ENCODE measurements at regions not wholly inside any gene's neighbourhood (a gene's known extent, or its start where the extent isn't known, plus 50 kb on each side); places are given as distances from the start of the nearest gene placed in this dataset.

- Histone ChIP-seq H3K4me1 (ENCODE audit: control insufficient read depth, extremely low read depth, insufficient read depth, low read length) (no peaks in the 10 kb centered on the region), H4K20me1 (replicated peaks; ENCODE audit: control insufficient read depth, extremely low read depth, insufficient read depth, low read length) (no peaks in the 10 kb centered on the region), H3K27me3 (ENCODE audit: control insufficient read depth in 2 of 2, insufficient read depth in 2 of 2, low read length in 2 of 2) (no peaks in the 10 kb centered on the region), H3K4me2 (ENCODE audit: insufficient read depth, low read length) (no peak overlapping the region), H3K36me3 (ENCODE audit: control insufficient read depth in 2 of 2, extremely low read depth in 1 of 2, insufficient read depth in 2 of 2, low read length in 2 of 2) (no peaks in the 10 kb centered on the region), H3K4me3 (replicated peaks in 1 of 3; ENCODE audit: insufficient read depth in 1 of 3, low read depth in 1 of 3, low read length in 3 of 3) (no peak overlapping the region), H3K9me1 (replicated peaks; ENCODE audit: control insufficient read depth, extremely low read depth, insufficient read depth, low read length) (no peaks in the 10 kb centered on the region), H2AFZ (ENCODE audit: low read depth, low read length) (no peak overlapping the region), H3K27ac (ENCODE audit: insufficient read depth, low read depth, low read length) (no peak overlapping the region), H3K79me2 (ENCODE audit: control insufficient read depth, insufficient read depth, low read length) (no peaks in the 10 kb centered on the region), H3K9ac (replicated peaks; ENCODE audit: extremely low read depth, insufficient read depth, low read length) (no peak overlapping the region), H3K9me3 (replicated peaks; ENCODE audit: control insufficient read depth, insufficient read depth, low read length) (no peaks in the 10 kb centered on the region)
- FAIRE-seq (no peak), DNase-seq (ENCODE audit: low read depth, low spot score) (no peak)
- CTCF ChIA-PET: no interaction called here
- no TSS peak for BruUV-seq (replicated peaks)
- POLR2A ChIA-PET: no interaction called here
- dilution Hi-C loops (cut with MboI; ENCODE audit: extremely low pct_ligation_motif_present, low sequenced_read_pairs) (no loop called here), intact Hi-C loops (cut with micrococcal nuclease) (no loop called here)
- TF ChIP-seq FOS (IDR thresholded peaks at IDR 0.05; ENCODE audit: borderline replicate concordance, insufficient read depth, low read length) (no peak), CTCF (IDR thresholded peaks at IDR 0.05; ENCODE audit: extremely low read depth in 1 of 2, insufficient read depth in 1 of 2, low read depth in 1 of 2, low read length in 2 of 2) (no peak), POLR2AphosphoS5 (IDR thresholded peaks at IDR 0.05; ENCODE audit: insufficient read depth, low read depth, low read length) (no peak), POLR2A (IDR thresholded peaks at IDR 0.05; ENCODE audit: low read depth, low read length) (no peak), MAX (IDR thresholded peaks at IDR 0.05; ENCODE audit: insufficient read depth, insufficient read length) (no peak), MYC (IDR thresholded peaks at IDR 0.05; ENCODE audit: low read depth, low read length) (no peak), EZH2 (IDR thresholded peaks at IDR 0.05; ENCODE audit: borderline replicate concordance, low read depth, low read length, severe bottlenecking) (no peak), GATA2 (IDR thresholded peaks at IDR 0.05; ENCODE audit: insufficient read depth, insufficient read length, low read depth, low read length) (no peak), JUN (IDR thresholded peaks at IDR 0.05; ENCODE audit: borderline replicate concordance, insufficient read depth, insufficient read length, low read depth) (no peak)
These were observed 71.7 kb downstream of the OR2K2 start for GRCh38 chr9:111258209-111258874.

Data from endothelial cell of umbilical vein (primary cell).